ENCODE measurements at regions not wholly inside any gene's neighbourhood (a gene's known extent, or its start where the extent isn't known, plus 50 kb on each side); places are given as distances from the start of the nearest gene placed in this dataset.

- ATAC-seq, result no peak
- H3K4me3 ChIP-seq, result no peak overlapping the region
- no peak for FAIRE-seq
- no peaks in the 10 kb centered on the region for H4K20me1 ChIP-seq (replicated peaks; ENCODE audit: control insufficient read depth, insufficient read depth, low read length)
- H3K27ac ChIP-seq (ENCODE audit: extremely low read depth, low read depth, low read length), result no peak overlapping the region
- H3K36me3 ChIP-seq (ENCODE audit: control insufficient read depth, insufficient read depth, low read length), result no peaks in the 10 kb centered on the region
- POLR2A ChIA-PET, result no interaction called here
- intact Hi-C loops (cut with micrococcal nuclease), result no loop called here
- H2AFZ ChIP-seq (ENCODE audit: low read depth, low read length), result no peak overlapping the region
- no peaks in the 10 kb centered on the region for H3K9me3 ChIP-seq (replicated peaks; ENCODE audit: control insufficient read depth, insufficient read depth, low read depth, low read length)
- peak; percentile 51; the same call in 1 of the 2 replicates for TF ChIP-seq C11orf30 (IDR thresholded peaks at IDR 0.05; ENCODE audit: low read depth)
- TF ChIP-seq XRCC4 (IDR thresholded peaks at IDR 0.05; ENCODE audit: extremely low read depth, insufficient read depth, insufficient read length), result no peak
- no peak for TF ChIP-seq JUN (IDR thresholded peaks at IDR 0.05; ENCODE audit: borderline replicate concordance, low read depth, low read length)
- TF ChIP-seq JUN (CRISPR knock-in tag; IDR thresholded peaks at IDR 0.05; ENCODE audit: borderline replicate concordance), result no peak
- peak; percentile 81 for TF ChIP-seq MAFF (IDR thresholded peaks at IDR 0.05; ENCODE audit: low read length)
- peak; percentile 83 for TF ChIP-seq MAFK (IDR thresholded peaks at IDR 0.05; ENCODE audit: low read length)
- no peak for TF ChIP-seq ASH1L (IDR thresholded peaks at IDR 0.05; ENCODE audit: borderline replicate concordance, low read depth, partially characterized antibody)
- no peak for TF ChIP-seq GABPB2 (CRISPR knock-in tag; conservative IDR thresholded peaks at IDR 0.05)
- peak; percentile 78 for TF ChIP-seq MAFG (tag; conservative IDR thresholded peaks at IDR 0.05)
- TF ChIP-seq NR1H2 (CRISPR knock-in tag; IDR thresholded peaks at IDR 0.05), result no peak
- peak; percentile 88 for TF ChIP-seq ZNF316 (IDR thresholded peaks at IDR 0.05)
- H3K9ac ChIP-seq (ENCODE audit: insufficient read depth in 1 of 2, low read depth in 2 of 2, low read length in 2 of 2), result no peak overlapping the region
- no TSS peak for BruUV-seq (replicated peaks)
- H3K9me1 ChIP-seq (ENCODE audit: control insufficient read depth, insufficient read depth, low read length), result no peaks in the 10 kb centered on the region
- CTCF ChIA-PET (ENCODE audit: low intra/inter-chr PET ratio), result no interaction called here
- H3K4me2 ChIP-seq (ENCODE audit: insufficient read depth, low read length), result no peak overlapping the region
- in situ Hi-C loops (cut with MboI), result no loop called here
- DNase-seq (ENCODE audit: extremely low read depth in 1 of 4, low spot score in 3 of 4), result no peak
- H3K79me2 ChIP-seq (ENCODE audit: control insufficient read depth, insufficient read depth, low read length), result no peaks in the 10 kb centered on the region
- WGBS (ENCODE audit: insufficient coverage, low coverage, missing lambda C conversion rate), result 0% methylated on average over 3 of the region's 3 CpGs
- no peaks in the 10 kb centered on the region for H3K4me1 ChIP-seq (replicated peaks in 1 of 2; ENCODE audit: control insufficient read depth in 2 of 2, insufficient read depth in 2 of 2, low read length in 2 of 2)
- H3K27me3 ChIP-seq (ENCODE audit: control insufficient read depth in 2 of 2, insufficient read depth in 2 of 2, low read length in 2 of 2), result no peaks in the 10 kb centered on the region
Observed at GRCh38 chr1:163761898-163762297, 440.1 kb downstream of the NUF2 start.

Data from K562 (cell line).